AG04450 (cell line): ENCODE measurements at regions not wholly inside any gene's neighbourhood (a gene's known extent, or its start where the extent isn't known, plus 50 kb on each side); places are given as distances from the start of the nearest gene placed in this dataset.
A peak's percentile ranks its signal among the peaks of the same experiment; 100 is the strongest.

Experiments
- CTCF ChIA-PET: fragments of 300-600, 350-600 bp; formaldehyde crosslinking; extraction: SDS; loops from one replicate; lab custom pipeline; 2022; ENCODE audit warnings: antibody characterized with exemption, inconsistent platforms; lab: Charles Lee
- POLR2A ChIA-PET: fragments of 350-600 bp; formaldehyde crosslinking; extraction: SDS; loops from one replicate; lab custom pipeline; 2021; ENCODE audit warnings: antibody characterized with exemption, inconsistent platforms; lab: Yijun Ruan, JAX
- DNase-seq: peaks from one replicate; pipeline ENCODE4 v3.0.0-alpha.2; 2011; ENCODE audit warnings: low read depth, low spot score
- H3K27ac ChIP-seq: one replicate; pipeline ENCODE4 v1.5.1; 2012; ENCODE audit warnings: low read depth, low read length, control low read depth
- H3K27me3 ChIP-seq: one replicate; pipeline ENCODE4 v1.6.0; 2012; ENCODE audit warnings: low read length; ENCODE audit not compliant: control insufficient read depth, insufficient read depth
- H3K4me3 ChIP-seq: 2 replicates; pipeline ENCODE4 v1.5.1; 2011; ENCODE audit warnings: mild to moderate bottlenecking, low read depth, low read length, control low read depth
- H3K9me3 ChIP-seq: 2 replicates; pipeline ENCODE4 v1.5.1; 2012; ENCODE audit warnings: low read length; ENCODE audit not compliant: control insufficient read depth, insufficient read depth
- TF ChIP-seq, protein P1 (sequence below): IDR thresholded peaks from 2 replicates; pipeline ENCODE4 v1.5.1; 2011; ENCODE audit warnings: low read depth, low read length, control low read depth, inconsistent platforms

DNA sequence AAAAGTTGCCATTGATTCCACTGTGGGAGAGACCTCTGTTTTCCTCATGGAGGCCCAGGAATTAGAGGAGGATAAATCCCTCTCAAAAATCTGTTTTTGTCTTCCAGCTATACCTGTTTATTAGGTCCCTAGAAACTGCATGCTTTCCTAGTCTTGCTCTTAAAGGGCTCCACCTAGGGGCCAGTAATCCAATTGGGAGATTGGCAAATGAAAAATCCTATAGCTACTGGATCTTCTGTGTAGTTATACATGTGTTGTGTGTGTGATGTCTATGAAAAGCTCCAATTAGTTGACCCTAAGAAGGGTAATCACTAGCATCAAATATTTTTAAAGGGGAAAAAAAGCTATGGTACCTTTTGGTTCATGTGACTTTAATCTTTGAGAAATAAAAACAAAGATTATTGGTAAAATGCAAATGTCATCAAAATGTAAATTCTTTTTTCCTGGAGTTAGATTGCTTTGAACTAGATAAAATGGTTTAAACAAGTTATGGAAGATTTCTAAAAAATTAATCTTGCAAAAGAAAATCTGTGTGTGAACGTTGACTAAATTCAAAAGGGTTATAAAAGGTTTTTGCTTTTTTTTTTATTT lies 63.4 kb upstream of the C1QTNF9B start:
- Histone ChIP-seq H3K27ac (no peak overlapping the region), H3K27me3 (no peaks in the 10 kb centered on the region), H3K9me3 (no peaks in the 10 kb centered on the region), H3K4me3 (no peak overlapping the region)
- ChIA-PET POLR2A (no interaction called here), CTCF (interaction anchor here (0.6 to 5.0 kb wide), 56 partner anchors 9 to 952 kb away, joined by 3 to 48 read pairs (median 4); no protein-coding TSS in a partner anchor)
- DNase-seq = no peak
- TF ChIP-seq, protein P1, sequence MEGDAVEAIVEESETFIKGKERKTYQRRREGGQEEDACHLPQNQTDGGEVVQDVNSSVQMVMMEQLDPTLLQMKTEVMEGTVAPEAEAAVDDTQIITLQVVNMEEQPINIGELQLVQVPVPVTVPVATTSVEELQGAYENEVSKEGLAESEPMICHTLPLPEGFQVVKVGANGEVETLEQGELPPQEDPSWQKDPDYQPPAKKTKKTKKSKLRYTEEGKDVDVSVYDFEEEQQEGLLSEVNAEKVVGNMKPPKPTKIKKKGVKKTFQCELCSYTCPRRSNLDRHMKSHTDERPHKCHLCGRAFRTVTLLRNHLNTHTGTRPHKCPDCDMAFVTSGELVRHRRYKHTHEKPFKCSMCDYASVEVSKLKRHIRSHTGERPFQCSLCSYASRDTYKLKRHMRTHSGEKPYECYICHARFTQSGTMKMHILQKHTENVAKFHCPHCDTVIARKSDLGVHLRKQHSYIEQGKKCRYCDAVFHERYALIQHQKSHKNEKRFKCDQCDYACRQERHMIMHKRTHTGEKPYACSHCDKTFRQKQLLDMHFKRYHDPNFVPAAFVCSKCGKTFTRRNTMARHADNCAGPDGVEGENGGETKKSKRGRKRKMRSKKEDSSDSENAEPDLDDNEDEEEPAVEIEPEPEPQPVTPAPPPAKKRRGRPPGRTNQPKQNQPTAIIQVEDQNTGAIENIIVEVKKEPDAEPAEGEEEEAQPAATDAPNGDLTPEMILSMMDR = peak; percentile 94

DNA sequence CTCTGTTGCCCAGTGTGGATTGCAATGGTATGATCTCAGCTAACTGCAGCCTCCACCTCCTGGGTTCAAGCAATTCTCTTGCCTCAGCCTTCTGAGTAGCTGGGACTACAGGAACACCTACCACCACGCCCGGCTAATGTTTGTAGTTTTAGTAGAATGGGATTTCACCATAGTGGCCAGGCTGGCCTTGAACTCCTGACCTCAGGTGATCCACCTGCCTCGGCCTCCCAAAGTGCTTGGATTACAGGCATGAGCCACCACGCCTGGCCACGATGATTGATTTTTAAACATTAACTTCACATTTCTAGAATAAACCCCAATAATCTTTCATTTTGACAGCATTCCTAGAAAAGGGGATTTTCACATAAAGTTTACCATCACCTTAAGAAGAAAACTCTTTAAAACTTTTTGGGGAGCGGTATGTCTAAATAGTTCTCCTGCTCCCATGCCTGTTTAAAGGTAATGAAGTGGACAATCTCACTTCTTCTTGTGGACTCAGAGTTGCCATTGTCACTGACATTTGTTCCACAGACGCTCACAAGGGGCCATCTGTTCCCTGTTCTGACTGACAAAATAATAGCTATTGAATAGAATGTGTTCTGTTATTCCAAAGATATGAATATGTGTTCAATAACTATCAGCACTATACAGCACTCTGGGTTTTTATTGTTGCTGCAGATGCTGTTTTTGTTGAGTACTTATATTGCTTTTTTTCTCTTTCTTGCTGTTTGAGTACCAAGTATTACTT lies 66.1 kb upstream of the C1QTNF9B start:
- TF ChIP-seq, protein P1 = no peak
- Histone ChIP-seq H3K27me3 (no peaks in the 10 kb centered on the region), H3K9me3 (no peaks in the 10 kb centered on the region), H3K27ac (no peak overlapping the region), H3K4me3 (no peak overlapping the region)
- POLR2A ChIA-PET = interaction anchor here (0.6 kb wide), 1 partner anchor 38 kb away, joined by 3 read pairs; no protein-coding TSS in a partner anchor
- DNase-seq = no peak
- CTCF ChIA-PET = interaction anchor here (1.1 to 5.0 kb wide), 3 partner anchors 12 to 265 kb away, joined by 3 to 48 read pairs (median 4); no protein-coding TSS in a partner anchor

DNA sequence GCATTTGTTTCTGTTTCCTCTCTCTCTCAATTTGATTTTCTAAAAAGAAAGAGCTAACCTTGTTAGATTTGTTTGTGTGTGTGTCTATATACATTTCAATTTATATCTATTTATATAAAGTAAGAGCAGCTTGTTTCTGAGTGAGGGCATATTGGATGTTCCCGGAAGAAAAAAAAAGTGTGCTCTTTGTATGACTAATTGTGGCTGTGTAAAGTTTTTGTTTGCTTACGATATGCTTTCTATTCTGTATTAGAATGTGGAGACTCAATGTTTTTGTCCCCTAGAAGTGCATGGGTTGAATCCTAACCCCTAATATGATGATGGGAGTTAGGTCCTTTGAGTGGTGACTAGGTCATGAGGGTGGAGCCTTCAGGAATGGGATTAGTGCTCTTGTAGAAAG lies 66.6 kb upstream of the C1QTNF9B start:
- ChIA-PET CTCF (interaction anchor here (1.1 kb wide), 2 partner anchors 42 to 265 kb away, joined by 3 to 4 read pairs; no protein-coding TSS in a partner anchor), POLR2A (interaction anchor here (0.6 kb wide), 1 partner anchor 38 kb away, joined by 3 read pairs; no protein-coding TSS in a partner anchor)
- no peaks in the 10 kb centered on the region for H3K9me3 ChIP-seq
- TF ChIP-seq, protein P1 = no peak
- no peak overlapping the region for H3K4me3 ChIP-seq
- H3K27ac ChIP-seq = no peak overlapping the region
- no peaks in the 10 kb centered on the region for H3K27me3 ChIP-seq
- no peak for DNase-seq

DNA sequence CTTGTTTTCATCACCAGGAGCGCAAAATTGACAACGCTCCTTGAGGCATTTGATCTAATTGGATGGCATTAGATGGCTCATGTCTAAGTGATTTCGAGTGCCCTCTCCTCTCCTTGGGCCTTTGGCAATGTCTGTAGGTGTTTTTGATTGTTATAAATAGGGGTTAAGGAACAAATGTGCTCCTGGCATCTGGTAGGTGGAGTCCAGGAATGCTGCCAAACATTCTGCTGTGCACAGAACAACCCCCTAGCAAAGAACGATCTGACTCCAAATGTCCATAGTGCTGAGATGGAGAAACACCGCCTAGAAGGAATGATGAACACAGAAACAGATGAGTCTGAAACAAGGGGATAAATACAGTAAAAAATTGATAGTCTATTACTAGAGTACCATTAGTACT lies 68.0 kb upstream of the C1QTNF9B start:
- no peaks in the 10 kb centered on the region for H3K27me3 ChIP-seq
- TF ChIP-seq, protein P1 = no peak
- DNase-seq = no peak
- POLR2A ChIA-PET = no interaction called here
- no peak overlapping the region for H3K4me3 ChIP-seq
- H3K9me3 ChIP-seq = no peaks in the 10 kb centered on the region
- no peak overlapping the region for H3K27ac ChIP-seq
- CTCF ChIA-PET = no interaction called here

DNA sequence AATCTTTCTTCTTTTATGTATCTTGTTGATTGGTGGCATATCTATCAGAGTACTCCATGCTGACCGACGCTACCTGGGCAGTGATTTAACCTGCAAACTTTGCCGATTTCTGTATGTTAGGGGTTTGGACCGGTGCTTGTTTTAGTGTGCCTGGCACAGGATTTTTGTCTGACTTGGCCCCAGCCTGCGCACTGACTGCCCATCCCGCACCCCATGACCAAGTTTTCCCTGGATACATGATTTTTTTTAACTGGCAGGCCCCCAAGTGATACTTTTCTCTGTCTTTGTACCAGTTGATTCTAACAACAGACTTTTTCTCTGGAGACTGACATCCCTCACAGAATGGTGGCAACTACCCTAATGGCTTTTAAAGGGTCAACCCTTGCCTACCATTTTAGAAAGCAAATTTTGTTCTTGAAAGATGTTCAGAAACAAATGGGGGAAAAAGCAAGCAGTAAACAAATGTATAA lies 69.0 kb upstream of the C1QTNF9B start:
- Histone ChIP-seq H3K27ac (no peak overlapping the region), H3K4me3 (no peak overlapping the region), H3K9me3 (no peaks in the 10 kb centered on the region), H3K27me3 (no peaks in the 10 kb centered on the region)
- DNase-seq = no peak
- ChIA-PET POLR2A (no interaction called here), CTCF (no interaction called here)
- TF ChIP-seq, protein P1 = no peak
